ENCODE measurements at regions not wholly inside any gene's neighbourhood (a gene's known extent, or its start where the extent isn't known, plus 50 kb on each side); places are given as distances from the start of the nearest gene placed in this dataset.

- H3K79me2 ChIP-seq (ENCODE audit: insufficient read depth, low read length) = no peaks in the 10 kb centered on the region
- no peaks in the 10 kb centered on the region for H3K9me2 ChIP-seq (ENCODE audit: low read depth, low read length)
- no peak overlapping the region for H3K9ac ChIP-seq (ENCODE audit: low read length)
- no peaks in the 10 kb centered on the region for H3K36me3 ChIP-seq (ENCODE audit: insufficient read depth, low read length)
- H3F3A ChIP-seq (ENCODE audit: insufficient read depth, low read length) = no peaks in the 10 kb centered on the region
- no peaks in the 10 kb centered on the region for H3K9me3 ChIP-seq (ENCODE audit: low read length)
- no peaks in the 10 kb centered on the region for H3K27me3 ChIP-seq (ENCODE audit: insufficient read depth, low read length)
- no peaks in the 10 kb centered on the region for H4K20me1 ChIP-seq (ENCODE audit: insufficient read depth, low read length)
- H3K27ac ChIP-seq (ENCODE audit: low read depth, low read length, poor library complexity, severe bottlenecking) = no peak overlapping the region
- no peak overlapping the region for H3K4me3 ChIP-seq (ENCODE audit: low read depth, low read length, poor library complexity, severe bottlenecking)
- no peaks in the 10 kb centered on the region for H3K4me1 ChIP-seq (ENCODE audit: insufficient read depth, low read length, severe bottlenecking)
- H3K4me2 ChIP-seq (ENCODE audit: low read length) = no peak overlapping the region
- no peak overlapping the region for H2AFZ ChIP-seq (ENCODE audit: low read length)
- TF ChIP-seq CTCF (IDR thresholded peaks at IDR 0.05; ENCODE audit: low read length) (no peak), EZH2 (IDR thresholded peaks at IDR 0.05; ENCODE audit: borderline replicate concordance, low read length) (no peak)
These were observed 418.6 kb downstream of the KLF5 start for GRCh38 chr13:73477441-73477840.

DNA sequence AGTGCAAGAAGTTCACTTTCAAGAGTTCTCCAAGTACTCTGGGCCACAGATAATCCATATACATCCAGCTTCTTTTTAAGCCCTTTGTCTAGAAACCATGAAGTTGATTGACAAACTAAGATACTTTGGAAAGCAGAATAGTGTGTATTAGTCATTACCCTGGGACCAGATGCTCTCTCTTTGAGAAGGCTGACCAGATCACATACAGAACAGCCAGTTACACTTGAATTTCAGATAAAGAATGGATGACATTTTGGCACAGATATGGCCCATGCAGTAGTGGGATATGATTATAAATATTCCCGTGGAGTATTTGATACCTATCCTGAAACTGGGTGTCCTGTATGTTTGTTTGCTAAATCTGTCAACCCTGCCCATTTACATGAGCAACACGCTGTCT, 414.2 kb downstream of the KLF5 start:
- Histone ChIP-seq H3K9ac (ENCODE audit: low read length) (no peak overlapping the region), H3K4me1 (ENCODE audit: insufficient read depth, low read length, severe bottlenecking) (no peaks in the 10 kb centered on the region), H3K27me3 (ENCODE audit: insufficient read depth, low read length) (no peaks in the 10 kb centered on the region), H3K4me3 (ENCODE audit: low read depth, low read length, poor library complexity, severe bottlenecking) (no peak overlapping the region), H3K9me2 (ENCODE audit: low read depth, low read length) (no peaks in the 10 kb centered on the region), H3K79me2 (ENCODE audit: insufficient read depth, low read length) (no peaks in the 10 kb centered on the region), H3F3A (ENCODE audit: insufficient read depth, low read length) (no peaks in the 10 kb centered on the region), H4K20me1 (ENCODE audit: insufficient read depth, low read length) (no peaks in the 10 kb centered on the region), H2AFZ (ENCODE audit: low read length) (no peak overlapping the region), H3K9me3 (ENCODE audit: low read length) (no peaks in the 10 kb centered on the region), H3K36me3 (ENCODE audit: insufficient read depth, low read length) (no peaks in the 10 kb centered on the region), H3K4me2 (ENCODE audit: low read length) (no peak overlapping the region), H3K27ac (ENCODE audit: low read depth, low read length, poor library complexity, severe bottlenecking) (no peak overlapping the region)
- TF ChIP-seq EZH2 (IDR thresholded peaks at IDR 0.05; ENCODE audit: borderline replicate concordance, low read length) (no peak), CTCF (IDR thresholded peaks at IDR 0.05; ENCODE audit: low read length) (no peak)

GRCh38 chr13:73467125-73467524, 408.3 kb downstream of the KLF5 start:
- no peaks in the 10 kb centered on the region for H3K36me3 ChIP-seq (ENCODE audit: insufficient read depth, low read length)
- TF ChIP-seq CTCF (IDR thresholded peaks at IDR 0.05; ENCODE audit: low read length) (no peak), EZH2 (IDR thresholded peaks at IDR 0.05; ENCODE audit: borderline replicate concordance, low read length) (no peak)
- no peaks in the 10 kb centered on the region for H3F3A ChIP-seq (ENCODE audit: insufficient read depth, low read length)
- no peaks in the 10 kb centered on the region for H3K4me1 ChIP-seq (ENCODE audit: insufficient read depth, low read length, severe bottlenecking)
- no peaks in the 10 kb centered on the region for H3K27me3 ChIP-seq (ENCODE audit: insufficient read depth, low read length)
- H2AFZ ChIP-seq (ENCODE audit: low read length) = no peak overlapping the region
- no peaks in the 10 kb centered on the region for H3K9me2 ChIP-seq (ENCODE audit: low read depth, low read length)
- H3K9me3 ChIP-seq (ENCODE audit: low read length) = no peaks in the 10 kb centered on the region
- H3K4me2 ChIP-seq (ENCODE audit: low read length) = no peak overlapping the region
- no peaks in the 10 kb centered on the region for H3K79me2 ChIP-seq (ENCODE audit: insufficient read depth, low read length)
- H4K20me1 ChIP-seq (ENCODE audit: insufficient read depth, low read length) = no peaks in the 10 kb centered on the region
- H3K27ac ChIP-seq (ENCODE audit: low read depth, low read length, poor library complexity, severe bottlenecking) = no peak overlapping the region
- no peak overlapping the region for H3K4me3 ChIP-seq (ENCODE audit: low read depth, low read length, poor library complexity, severe bottlenecking)
- no peak overlapping the region for H3K9ac ChIP-seq (ENCODE audit: low read length)
